IPS DF 4.7 (cell line): ENCODE measurements at regions not wholly inside any gene's neighbourhood (a gene's known extent, or its start where the extent isn't known, plus 50 kb on each side); places are given as distances from the start of the nearest gene placed in this dataset.
A peak's percentile ranks its signal among the peaks of the same experiment; 100 is the strongest.
"Not testable (repeated sequence)": the region's sequence is repeated elsewhere in the genome, so short reads cannot be mapped to it uniquely, and the experiment has no call there.

Experiments
- DNase-seq: peaks from one replicate; pipeline ENCODE4 v3.0.0-alpha.2; 2013; ENCODE audit warnings: low spot score; ENCODE audit errors: extremely low read depth

- DNase-seq: no peak
These were observed 57.8 kb downstream of the OR2B2 start for GRCh38 chr6:27854421-27854820.

- DNase-seq: no peak
These were observed 60.8 kb downstream of the OR2B2 start for GRCh38 chr6:27851440-27851839.

GRCh38 chr6:27849001-27849400 lies 63.2 kb downstream of the OR2B2 start:
- not testable (repeated sequence) for DNase-seq

- no peak for DNase-seq
These were observed 64.5 kb downstream of the OR2B2 start for GRCh38 chr6:27847706-27848105.

- DNase-seq: no peak
These were observed 71.6 kb downstream of the OR2B2 start for GRCh38 chr6:27840572-27840971.

GRCh38 chr6:27839626-27840475 lies 72.3 kb downstream of the OR2B2 start:
- DNase-seq: no peak

- no peak for DNase-seq
These were observed 73.1 kb downstream of the OR2B2 start for GRCh38 chr6:27838945-27839625.

GRCh38 chr6:27838058-27838944 lies 73.9 kb downstream of the OR2B2 start:
- DNase-seq: peak; percentile 99

- DNase-seq: no peak
These were observed 74.6 kb downstream of the OR2B2 start for GRCh38 chr6:27837625-27838057.

GRCh38 chr6:27836783-27837624 lies 75.2 kb downstream of the OR2B2 start:
- DNase-seq: no peak

- no peak for DNase-seq
These were observed 75.9 kb downstream of the OR2B2 start for GRCh38 chr6:27836141-27836782.

GRCh38 chr6:27834879-27835549 lies 77.2 kb downstream of the OR2B2 start:
- DNase-seq: no peak

GRCh38 chr6:27834384-27834783 lies 77.8 kb downstream of the OR2B2 start:
- no peak for DNase-seq

GRCh38 chr6:27831434-27832081 lies 80.6 kb downstream of the OR2B2 start:
- not testable (repeated sequence) for DNase-seq

- not testable (repeated sequence) for DNase-seq
These were observed 81.4 kb downstream of the OR2B2 start for GRCh38 chr6:27830600-27831433.

GRCh38 chr6:27830212-27830599 lies 82.0 kb downstream of the OR2B2 start:
- no peak for DNase-seq

GRCh38 chr6:27829453-27830211 lies 82.6 kb downstream of the OR2B2 start:
- DNase-seq: no peak

GRCh38 chr6:27827477-27827876 lies 84.7 kb downstream of the OR2B2 start:
- not testable (repeated sequence) for DNase-seq
